ENCODE measurements at regions not wholly inside any gene's neighbourhood (a gene's known extent, or its start where the extent isn't known, plus 50 kb on each side); places are given as distances from the start of the nearest gene placed in this dataset.
"Not testable (repeated sequence)": the region's sequence is repeated elsewhere in the genome, so short reads cannot be mapped to it uniquely, and the experiment has no call there.

GRCh38 chr22:22745225-22746060 is 101.0 kb downstream of the GGTLC2 start:
- peak; percentile 24 for DNase-seq

GRCh38 chr22:22746061-22746962 is 101.9 kb downstream of the GGTLC2 start:
- no peak for DNase-seq

- no peak for DNase-seq
These were observed 102.8 kb downstream of the GGTLC2 start for GRCh38 chr22:22746963-22747933.

- DNase-seq, result peak; percentile 60
These were observed 103.9 kb downstream of the GGTLC2 start for GRCh38 chr22:22748297-22748743.

GRCh38 chr22:22748756-22749155 is 104.3 kb downstream of the GGTLC2 start:
- DNase-seq, result no peak

DNA sequence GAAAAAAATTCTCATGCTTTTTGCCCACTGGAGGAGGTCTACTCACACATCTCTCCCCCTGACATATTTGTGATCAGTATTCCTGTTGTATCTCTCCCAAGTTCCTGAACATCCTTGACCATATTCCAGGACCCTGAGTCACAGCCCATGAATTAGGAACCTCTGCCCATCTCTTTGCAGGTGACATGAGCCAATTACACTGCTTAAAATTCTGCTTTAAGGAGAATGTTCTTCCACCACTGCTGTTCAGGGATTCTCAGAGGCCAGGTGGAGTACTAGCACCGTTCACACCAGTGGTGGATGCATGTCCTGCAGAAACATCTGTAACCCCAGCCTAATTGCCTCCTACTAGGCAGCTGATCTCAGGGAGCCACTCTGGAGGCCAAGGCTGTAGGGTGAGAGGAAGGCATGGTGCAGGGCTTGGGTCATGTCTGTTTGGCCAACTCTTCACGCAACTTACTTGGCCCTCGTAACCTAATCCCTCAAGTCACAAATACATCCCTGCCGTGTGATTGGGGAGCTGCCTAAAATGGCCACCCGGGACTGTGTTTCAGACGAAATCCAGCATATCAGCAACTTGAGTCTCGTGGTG is 104.8 kb downstream of the GGTLC2 start:
- DNase-seq, result no peak

- no peak for DNase-seq
These were observed 106.1 kb downstream of the GGTLC2 start for GRCh38 chr22:22750335-22751042.

DNA sequence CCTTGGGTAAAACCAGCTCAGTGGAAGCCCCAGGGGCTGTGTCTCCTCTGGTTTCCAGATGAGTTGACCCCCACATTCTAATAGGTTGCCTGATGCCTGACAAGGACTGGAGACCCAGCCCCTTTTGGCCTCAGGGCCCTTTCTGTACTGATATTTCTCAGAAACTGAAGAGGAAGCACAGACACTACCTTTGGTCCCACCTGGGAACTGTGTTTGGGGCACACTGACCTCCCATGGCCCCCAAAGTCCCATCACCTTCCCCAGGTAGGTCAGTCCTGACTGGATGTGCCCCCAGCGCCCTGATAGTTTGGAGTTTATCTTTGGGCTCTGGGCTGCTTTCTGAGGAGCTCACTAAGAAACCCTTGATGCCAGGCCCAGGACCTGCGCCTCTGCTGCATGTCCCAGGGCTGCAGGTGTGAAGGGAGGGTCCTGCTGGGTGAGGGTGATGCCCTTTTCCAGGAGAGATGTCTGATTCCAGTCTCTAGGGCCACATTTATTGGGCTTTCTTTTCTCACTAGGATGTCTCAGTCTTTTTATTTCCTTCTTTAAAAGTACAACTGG is 106.7 kb downstream of the GGTLC2 start:
- no peak for DNase-seq

GRCh38 chr22:22752199-22752555 is 107.8 kb downstream of the GGTLC2 start:
- no peak for DNase-seq

- DNase-seq, result no peak
These were observed 108.4 kb downstream of the GGTLC2 start for GRCh38 chr22:22752556-22753477.

- peak; percentile 8 for DNase-seq
These were observed 109.3 kb downstream of the GGTLC2 start for GRCh38 chr22:22753526-22754267.

DNA sequence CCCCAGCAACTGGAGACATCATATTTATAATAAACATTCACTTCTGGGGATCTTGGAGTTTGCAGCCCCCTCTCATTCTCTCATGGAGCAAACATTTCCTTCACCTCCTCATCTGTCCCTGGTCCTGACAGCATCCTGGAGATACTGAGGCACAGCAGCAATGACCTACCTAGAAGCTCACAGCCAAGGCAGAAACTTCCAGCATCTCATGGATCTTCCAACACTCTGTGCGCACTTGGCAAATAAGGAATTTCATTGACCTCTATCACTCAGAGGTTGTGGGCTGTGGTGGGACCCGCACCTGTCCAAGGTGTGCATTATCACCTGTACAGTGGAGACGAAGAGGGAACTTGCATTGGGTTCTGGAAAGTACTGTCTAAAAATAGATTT is 109.8 kb downstream of the GGTLC2 start:
- no peak for DNase-seq

- DNase-seq, result no peak
These were observed 110.8 kb downstream of the GGTLC2 start for GRCh38 chr22:22754961-22755777.

DNA sequence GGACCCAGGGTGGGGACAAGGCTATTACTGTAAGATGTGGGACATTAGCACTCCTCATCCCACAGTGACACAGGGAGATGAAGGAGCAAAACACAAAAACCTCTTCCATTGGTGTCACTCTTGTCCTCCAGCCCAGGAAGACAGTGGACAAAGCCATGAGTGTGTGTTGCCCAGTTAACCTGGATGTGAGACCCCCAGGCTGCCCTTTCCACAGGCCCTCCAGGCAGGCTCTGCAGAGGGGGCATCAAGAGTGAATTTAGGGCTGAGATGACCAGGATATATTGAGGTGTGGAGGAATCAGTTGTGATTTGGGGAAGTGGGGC is 111.3 kb downstream of the GGTLC2 start:
- no peak for DNase-seq

- no peak for DNase-seq
These were observed 111.7 kb downstream of the GGTLC2 start for GRCh38 chr22:22756109-22756508.

DNA sequence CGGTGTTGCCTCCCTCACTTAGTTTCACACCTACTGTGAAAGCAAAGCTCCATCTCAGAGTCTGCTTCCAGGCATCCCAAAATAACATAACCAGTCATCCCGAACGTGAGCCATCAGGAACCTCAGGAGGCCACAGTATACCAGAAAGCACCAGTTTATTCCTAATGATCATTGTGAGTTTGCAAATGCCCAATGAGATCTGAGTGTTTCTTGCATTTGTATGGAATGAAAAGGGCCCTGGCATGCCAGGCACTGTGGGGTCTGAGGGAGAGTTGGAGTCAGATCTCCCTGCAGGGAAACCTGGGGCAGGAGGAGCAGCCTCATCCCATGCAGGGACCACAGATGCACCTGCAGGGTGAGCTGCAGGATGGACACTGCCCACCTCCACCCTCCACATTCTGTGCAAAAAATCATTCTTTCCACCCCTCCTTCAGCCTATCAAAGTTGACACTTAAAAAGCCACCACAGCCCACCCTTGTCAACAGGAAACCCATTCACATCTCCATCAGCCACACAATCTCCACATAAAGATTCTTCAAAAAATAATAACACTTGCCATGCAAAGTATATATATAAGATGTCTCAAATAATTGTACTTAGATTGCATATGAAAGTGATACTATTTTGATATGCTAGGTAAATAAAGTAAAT is 112.3 kb downstream of the GGTLC2 start:
- not testable (repeated sequence) for DNase-seq

DNA sequence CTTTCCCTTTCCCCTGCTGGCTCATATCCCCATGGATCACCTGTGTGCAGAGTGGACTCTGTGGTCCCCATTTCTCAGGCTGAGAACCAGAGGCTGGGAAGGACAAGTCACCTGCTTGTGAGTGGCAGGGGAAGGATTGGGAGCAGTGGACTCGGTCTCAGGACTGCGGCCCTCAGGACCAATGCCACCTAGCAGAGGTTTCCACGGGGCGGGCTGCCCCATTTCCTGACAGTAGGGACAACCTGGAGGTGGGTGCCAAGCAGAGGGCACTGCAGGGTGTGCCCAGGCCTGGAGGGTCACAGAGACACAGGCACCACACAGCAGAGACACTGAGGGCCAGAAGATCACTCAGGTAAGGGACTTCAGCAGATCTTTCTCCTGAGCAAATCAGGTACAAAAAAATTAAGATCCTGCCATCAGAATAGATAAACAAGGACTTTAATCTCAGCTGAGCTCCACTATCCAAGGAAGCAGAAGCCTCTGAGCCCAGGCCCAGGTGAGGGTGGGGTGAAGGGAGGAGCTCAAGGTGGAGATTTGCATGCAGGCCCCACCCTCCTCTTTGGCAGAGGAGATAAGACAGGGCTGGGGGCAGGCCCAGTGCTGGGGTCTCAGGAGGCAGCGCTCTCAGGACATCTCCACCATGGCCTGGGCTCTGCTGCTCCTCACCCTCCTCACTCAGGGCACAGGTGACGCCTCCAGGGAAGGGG is 113.8 kb downstream of the GGTLC2 start:
- not testable (repeated sequence) for DNase-seq

Measured in midbrain (tissue), 1 donor.